GM18502 (cell line): ENCODE measurements at regions not wholly inside any gene's neighbourhood (a gene's known extent, or its start where the extent isn't known, plus 50 kb on each side); places are given as distances from the start of the nearest gene placed in this dataset.

Source experiments
- ATAC-seq: cut with Tn5 transposase; IDR thresholded peaks from one replicate; pipeline ENCODE4 v1.9.1; 2021; ENCODE audit warnings: mild to moderate bottlenecking; ENCODE audit not compliant: unreplicated experiment, poor library complexity

GRCh38 chr3:3579658-3580057 lies 219.6 kb upstream of the LRRN1 start:
- no peak for ATAC-seq

GRCh38 chr3:3578718-3579117 lies 220.5 kb upstream of the LRRN1 start:
- no peak for ATAC-seq

DNA sequence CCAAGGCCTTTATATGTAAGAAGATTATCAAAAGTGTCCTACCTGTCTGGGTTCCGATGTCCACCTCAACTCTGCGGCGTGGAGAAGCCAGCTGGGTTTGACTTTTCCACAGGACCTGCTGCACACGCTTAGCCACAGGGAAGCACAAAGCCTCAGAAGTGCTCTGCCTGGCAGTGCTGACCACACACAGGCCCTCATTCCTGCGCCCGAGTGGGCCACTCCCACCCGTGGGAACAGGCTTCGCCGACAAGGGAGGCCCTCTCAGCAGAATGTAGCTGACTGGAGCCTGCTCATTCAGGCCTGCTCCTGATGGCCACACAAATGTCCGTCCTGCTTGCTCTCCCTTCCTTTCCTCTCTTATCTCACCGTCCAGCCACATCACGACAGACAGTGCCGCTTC lies 221.4 kb upstream of the LRRN1 start:
- ATAC-seq, result no peak

GRCh38 chr3:3573341-3573740 lies 225.9 kb upstream of the LRRN1 start:
- ATAC-seq, result no peak

GRCh38 chr3:3560591-3561311 lies 238.5 kb upstream of the LRRN1 start:
- ATAC-seq, result no peak

DNA sequence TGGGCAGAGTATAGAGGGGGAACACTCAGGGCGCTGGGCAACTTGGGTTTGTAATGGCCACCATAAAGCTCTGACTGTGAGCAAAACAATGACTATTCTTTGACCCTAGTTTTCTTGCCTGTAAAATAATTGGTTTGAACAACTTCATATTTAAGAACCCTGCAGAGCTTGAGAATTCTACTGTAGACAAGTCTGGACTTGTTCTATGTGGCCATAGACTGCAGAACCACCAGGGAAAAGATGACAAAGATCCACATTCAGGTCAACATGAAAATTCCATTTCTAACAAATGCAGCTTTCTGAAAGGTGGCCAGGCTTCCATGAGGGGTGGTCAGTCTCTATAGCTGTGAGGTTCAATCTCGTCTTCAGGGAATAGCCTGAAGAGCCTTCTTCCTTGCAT lies 239.4 kb upstream of the LRRN1 start:
- no peak for ATAC-seq

DNA sequence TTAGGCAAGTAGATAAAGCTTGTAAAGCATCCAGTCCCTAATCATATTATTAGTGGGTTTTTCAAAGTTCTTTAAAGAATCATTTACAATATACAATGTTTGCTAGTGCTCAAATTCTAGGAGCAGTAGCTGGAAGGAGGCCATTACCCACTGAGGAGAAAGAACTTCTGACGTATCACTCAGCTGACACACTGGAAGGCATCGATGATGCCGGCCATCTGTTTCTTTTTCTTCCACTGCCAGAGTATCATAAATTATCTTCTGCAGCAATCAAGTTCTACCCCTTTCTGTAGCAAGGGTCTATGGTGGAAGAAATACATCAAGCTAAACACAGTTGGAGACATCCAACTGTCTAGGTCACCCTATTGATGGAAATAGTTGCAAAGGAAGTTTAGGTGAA lies 243.2 kb upstream of the LRRN1 start:
- no peak for ATAC-seq

DNA sequence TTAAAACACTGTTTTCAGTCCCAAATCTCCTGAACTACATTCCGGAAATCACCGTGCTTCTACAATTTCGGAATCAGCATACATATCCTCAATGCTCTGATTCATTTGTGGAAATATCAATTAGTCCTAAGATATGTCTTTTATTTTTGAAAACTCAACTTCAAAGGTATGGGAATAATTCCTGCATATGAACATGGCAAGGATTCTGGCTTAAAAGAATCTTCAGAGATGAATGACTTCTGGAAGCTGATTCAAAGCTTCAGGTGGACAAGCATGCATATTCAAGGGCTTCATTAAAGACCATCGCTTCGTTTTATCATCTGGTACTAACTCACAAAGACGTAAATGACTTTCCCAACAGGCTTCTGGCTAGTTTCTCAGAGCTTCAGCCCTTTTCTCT lies 246.0 kb upstream of the LRRN1 start:
- no peak for ATAC-seq

- ATAC-seq, result no peak
Observed at GRCh38 chr3:3552761-3553160, 246.5 kb upstream of the LRRN1 start.

GRCh38 chr3:3551981-3552380 lies 247.2 kb upstream of the LRRN1 start:
- no peak for ATAC-seq

DNA sequence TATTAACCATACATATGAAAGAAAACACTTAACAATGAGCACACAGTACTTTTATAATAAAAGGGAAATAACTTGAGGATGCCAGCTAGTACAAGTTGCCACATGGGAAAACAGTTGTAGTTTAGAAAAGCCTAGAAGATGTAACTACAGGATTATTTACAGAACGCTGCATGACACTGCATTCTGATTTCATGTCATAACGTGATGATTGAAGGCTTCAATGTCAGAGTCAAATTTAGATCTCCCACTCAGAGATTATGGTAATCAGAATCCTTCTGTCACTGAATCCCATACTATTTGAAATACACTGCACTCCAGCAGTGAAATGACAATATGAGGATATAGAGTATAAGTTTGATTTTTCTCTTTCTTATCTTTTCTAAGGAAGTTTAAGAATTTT lies 253.9 kb upstream of the LRRN1 start:
- no peak for ATAC-seq

DNA sequence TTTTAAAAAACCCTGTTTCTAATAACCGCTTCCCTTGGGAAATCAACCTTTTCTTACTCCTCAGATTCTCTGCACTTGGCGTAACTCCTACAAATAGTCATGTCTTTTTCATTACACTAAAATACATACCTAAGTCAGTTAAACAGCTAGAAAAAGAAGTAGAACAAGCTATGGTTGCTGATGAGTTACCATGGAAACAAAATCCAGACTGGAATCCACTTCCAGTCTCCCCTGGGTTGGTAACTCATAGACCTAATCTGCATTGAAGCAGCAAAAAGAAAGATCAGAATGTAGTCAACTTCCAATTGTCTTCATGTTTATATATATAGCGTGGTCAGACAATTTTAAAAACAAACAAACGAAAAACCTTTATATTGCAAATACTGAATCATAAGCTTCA lies 260.8 kb upstream of the LRRN1 start:
- no peak for ATAC-seq

- no peak for ATAC-seq
Observed at GRCh38 chr3:3532508-3532907, 266.7 kb upstream of the LRRN1 start.

DNA sequence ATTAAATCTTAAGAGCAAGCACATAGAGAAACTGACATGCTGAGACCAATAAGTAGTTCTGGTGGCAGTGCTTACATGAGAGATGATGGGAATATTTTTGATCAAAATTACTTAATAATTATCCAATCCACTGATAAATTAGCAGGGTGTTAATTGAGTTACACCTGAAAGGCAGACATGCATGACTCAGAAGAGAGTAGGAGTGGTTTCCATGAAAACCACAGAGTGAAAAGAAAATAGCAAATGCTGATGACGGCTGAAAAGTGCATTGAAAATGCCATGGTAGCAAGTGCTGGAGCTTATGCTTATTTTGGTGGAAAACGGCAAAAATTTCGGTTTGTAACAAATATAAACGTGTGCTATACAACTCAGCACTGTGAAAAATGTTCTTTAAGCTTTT lies 267.8 kb upstream of the LRRN1 start:
- ATAC-seq, result no peak

- no peak for ATAC-seq
Observed at GRCh38 chr3:3519266-3519665, 280.0 kb upstream of the LRRN1 start.

GRCh38 chr3:3516996-3517395 lies 282.2 kb upstream of the LRRN1 start:
- ATAC-seq, result no peak

GRCh38 chr3:3516384-3516783 lies 282.8 kb upstream of the LRRN1 start:
- ATAC-seq, result no peak

DNA sequence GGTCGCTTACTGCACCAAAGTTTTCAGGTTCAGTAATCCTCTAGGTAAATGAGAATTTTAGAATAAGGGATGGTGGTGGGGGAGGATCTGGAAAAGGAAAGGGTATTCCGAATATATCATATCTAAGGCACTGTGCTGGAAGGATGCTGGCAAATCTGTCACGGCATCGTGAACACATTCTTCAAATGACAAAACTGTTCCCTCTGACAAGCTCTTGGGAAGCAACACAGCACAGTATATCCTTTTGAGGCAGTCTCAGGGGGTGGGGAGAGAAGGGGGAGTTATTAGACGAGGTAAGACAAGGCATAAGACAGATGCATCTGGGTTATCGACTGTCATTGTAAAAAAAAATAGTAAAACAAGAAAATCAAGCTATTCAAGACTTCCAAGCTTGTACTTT lies 289.6 kb upstream of the LRRN1 start:
- no peak for ATAC-seq

GRCh38 chr3:3504686-3505085 lies 294.5 kb upstream of the LRRN1 start:
- ATAC-seq, result no peak

GRCh38 chr3:3503411-3503810 lies 295.8 kb upstream of the LRRN1 start:
- no peak for ATAC-seq

GRCh38 chr3:3499987-3500386 lies 299.2 kb upstream of the LRRN1 start:
- ATAC-seq, result no peak

- ATAC-seq, result no peak
Observed at GRCh38 chr3:3499012-3499562, 300.1 kb upstream of the LRRN1 start.
